ENCODE measurements at regions not wholly inside any gene's neighbourhood (a gene's known extent, or its start where the extent isn't known, plus 50 kb on each side); places are given as distances from the start of the nearest gene placed in this dataset.

- H3K9ac ChIP-seq (ENCODE audit: low read depth, low read length): no peak overlapping the region
- no peak overlapping the region for H3K4me3 ChIP-seq (ENCODE audit: insufficient read depth, low read depth, low read length)
- H3K79me1 ChIP-seq (ENCODE audit: low read depth in 1 of 2, low read length in 2 of 2): no peaks in the 10 kb centered on the region
- no peaks in the 10 kb centered on the region for H3K27me3 ChIP-seq (ENCODE audit: control insufficient read depth, insufficient read depth, low read length)
- no peak overlapping the region for H2AK9ac ChIP-seq (replicated peaks; ENCODE audit: low read depth, low read length, poor library complexity)
- no peak overlapping the region for H2AK5ac ChIP-seq (ENCODE audit: low read depth, low read length)
- H4K5ac ChIP-seq (ENCODE audit: low read depth, low read length): no peak overlapping the region
- TF ChIP-seq NFE2L2 (IDR thresholded peaks at IDR 0.05; ENCODE audit: low read depth, low read length) (no peak), POLR2A (IDR thresholded peaks at IDR 0.05; ENCODE audit: low read depth, low read length) (no peak), SMC3 (IDR thresholded peaks at IDR 0.05; ENCODE audit: low read depth, low read length) (no peak), USF2 (IDR thresholded peaks at IDR 0.05; ENCODE audit: low read depth, low read length) (no peak)
- no peak overlapping the region for H2BK120ac ChIP-seq (ENCODE audit: low read depth, low read length)
- no TSS peak for BruUV-seq (replicated peaks)
- H3K36me3 ChIP-seq (ENCODE audit: control insufficient read depth, insufficient read depth, low read length): no peaks in the 10 kb centered on the region
- H2BK5ac ChIP-seq (ENCODE audit: low read depth, low read length, poor library complexity, severe bottlenecking): no peak overlapping the region
- H3K23ac ChIP-seq (ENCODE audit: low read depth, low read length): no peak overlapping the region
- H3K4me1 ChIP-seq (ENCODE audit: control insufficient read depth, insufficient read depth, low read length): no peaks in the 10 kb centered on the region
- in situ Hi-C loops (cut with MboI; ENCODE audit: low sequenced_read_pairs) (no loop called here), intact Hi-C loops (cut with micrococcal nuclease) (no loop called here), dilution Hi-C loops (cut with HindIII; ENCODE audit: low sequenced_read_pairs, unreplicated experiment) (no loop called here)
- no peaks in the 10 kb centered on the region for H3K9me1 ChIP-seq (ENCODE audit: insufficient read depth, low read length)
- H2BK20ac ChIP-seq (ENCODE audit: low read depth, low read length): no peak overlapping the region
- POLR2A ChIA-PET (ENCODE audit: unreplicated experiment): no interaction called here
- H3K56ac ChIP-seq (ENCODE audit: extremely low read depth, insufficient read depth, low read length): no peak overlapping the region
- H3K18ac ChIP-seq (ENCODE audit: low read depth, low read length): no peak overlapping the region
- no peak overlapping the region for H4K91ac ChIP-seq (ENCODE audit: insufficient read depth, low read depth, low read length)
- no peak overlapping the region for H4K8ac ChIP-seq (ENCODE audit: low read depth in 2 of 2, low read length in 2 of 2)
- no peak overlapping the region for H3K27ac ChIP-seq (ENCODE audit: insufficient read depth, low read length)
- no peak overlapping the region for H3K14ac ChIP-seq (replicated peaks; ENCODE audit: low read depth, low read length)
- DNase-seq (no peak), ATAC-seq (ENCODE audit: low read depth) (no peak)
- WGBS, 2 experiments (ENCODE audit: extremely low coverage in 2 of 2, insufficient read length in 1 of 2): no CpG with 5 or more reads among the region's 4 CpGs
- H4K20me1 ChIP-seq (ENCODE audit: insufficient read depth, low read length): no peaks in the 10 kb centered on the region
- no peak overlapping the region for H2BK15ac ChIP-seq (ENCODE audit: low read depth, low read length)
- no peak overlapping the region for H2AFZ ChIP-seq (replicated peaks; ENCODE audit: low read length, poor library complexity)
- CTCF ChIA-PET: no interaction called here
- H3K4ac ChIP-seq (ENCODE audit: low read depth, low read length): no peak overlapping the region
- no peaks in the 10 kb centered on the region for H3K9me3 ChIP-seq (ENCODE audit: control insufficient read depth, insufficient read depth, low read length)
- H3K4me2 ChIP-seq (ENCODE audit: low read depth, low read length): no peak overlapping the region
Measured at GRCh38 chr2:214674278-214674677, 135.2 kb downstream of the BARD1 start.

Measured in IMR-90 (cell line).